Uterus (tissue), 2 donors: ENCODE measurements at regions not wholly inside any gene's neighbourhood (a gene's known extent, or its start where the extent isn't known, plus 50 kb on each side); places are given as distances from the start of the nearest gene placed in this dataset.

Experiments used
- CTCF ChIP-seq, 4 experiments: fragments of 200-600 bp in 2 of 4; fragments of 450-650 bp in 2 of 4; sonication (generic) in 2 of 4; IDR thresholded peaks; one replicate each; pipeline ENCODE4 v1.5.1; 2016 to 2019; ENCODE audit warnings: antibody characterized with exemption in 4 of 4, mild to moderate bottlenecking in 2 of 4, moderate library complexity in 1 of 4
- POLR2A ChIP-seq, 2 donors: fragments of 450-650 bp; IDR thresholded peaks; one replicate each; pipeline ENCODE4 v1.6.1; 2016; ENCODE audit warnings: antibody characterized with exemption in 2 of 2, mild to moderate bottlenecking in 1 of 2, moderate library complexity in 1 of 2

- TF ChIP-seq POLR2A (IDR thresholded peaks at IDR 0.05) (no peak), CTCF (IDR thresholded peaks at IDR 0.05) (no peak)
These were observed 632.4 kb upstream of the LRRTM4 start for GRCh38 chr2:78154586-78154985.
